ENCODE measurements at regions not wholly inside any gene's neighbourhood (a gene's known extent, or its start where the extent isn't known, plus 50 kb on each side); places are given as distances from the start of the nearest gene placed in this dataset.

GRCh38 chr6:105972440-105972839 lies 113.7 kb upstream of the PRDM1 start:
- H3K9me3 ChIP-seq (replicated peaks): peaks cover 54% of the 10 kb centered on the region
- H3K36me3 ChIP-seq: no peaks in the 10 kb centered on the region
- peaks cover 26% of the 10 kb centered on the region for H3K27me3 ChIP-seq (ENCODE audit: low read depth)
- TF ChIP-seq, protein P1, sequence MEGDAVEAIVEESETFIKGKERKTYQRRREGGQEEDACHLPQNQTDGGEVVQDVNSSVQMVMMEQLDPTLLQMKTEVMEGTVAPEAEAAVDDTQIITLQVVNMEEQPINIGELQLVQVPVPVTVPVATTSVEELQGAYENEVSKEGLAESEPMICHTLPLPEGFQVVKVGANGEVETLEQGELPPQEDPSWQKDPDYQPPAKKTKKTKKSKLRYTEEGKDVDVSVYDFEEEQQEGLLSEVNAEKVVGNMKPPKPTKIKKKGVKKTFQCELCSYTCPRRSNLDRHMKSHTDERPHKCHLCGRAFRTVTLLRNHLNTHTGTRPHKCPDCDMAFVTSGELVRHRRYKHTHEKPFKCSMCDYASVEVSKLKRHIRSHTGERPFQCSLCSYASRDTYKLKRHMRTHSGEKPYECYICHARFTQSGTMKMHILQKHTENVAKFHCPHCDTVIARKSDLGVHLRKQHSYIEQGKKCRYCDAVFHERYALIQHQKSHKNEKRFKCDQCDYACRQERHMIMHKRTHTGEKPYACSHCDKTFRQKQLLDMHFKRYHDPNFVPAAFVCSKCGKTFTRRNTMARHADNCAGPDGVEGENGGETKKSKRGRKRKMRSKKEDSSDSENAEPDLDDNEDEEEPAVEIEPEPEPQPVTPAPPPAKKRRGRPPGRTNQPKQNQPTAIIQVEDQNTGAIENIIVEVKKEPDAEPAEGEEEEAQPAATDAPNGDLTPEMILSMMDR (IDR thresholded peaks at IDR 0.05; ENCODE audit: borderline replicate concordance): no peak
- H3K27ac ChIP-seq (replicated peaks): no peak overlapping the region
- DNase-seq: no peak
- no peaks in the 10 kb centered on the region for H3K4me1 ChIP-seq
- intact Hi-C loops (cut with micrococcal nuclease): no loop called here
- H3K4me3 ChIP-seq: no peak overlapping the region

GRCh38 chr6:105968603-105969333 lies 117.4 kb upstream of the PRDM1 start:
- intact Hi-C loops (cut with micrococcal nuclease): no loop called here
- TF ChIP-seq, protein P1 (IDR thresholded peaks at IDR 0.05; ENCODE audit: borderline replicate concordance): no peak
- Histone ChIP-seq H3K9me3 (replicated peaks) (peaks cover 52% of the 10 kb centered on the region), H3K27me3 (ENCODE audit: low read depth) (no peaks in the 10 kb centered on the region), H3K27ac (replicated peaks) (no peak overlapping the region), H3K36me3 (no peaks in the 10 kb centered on the region), H3K4me3 (no peak overlapping the region), H3K4me1 (no peaks in the 10 kb centered on the region)
- no peak for DNase-seq

- Histone ChIP-seq H3K36me3 (no peaks in the 10 kb centered on the region), H3K4me3 (no peak overlapping the region), H3K4me1 (no peaks in the 10 kb centered on the region), H3K27ac (replicated peaks) (no peak overlapping the region), H3K27me3 (ENCODE audit: low read depth) (no peaks in the 10 kb centered on the region), H3K9me3 (replicated peaks) (peaks cover 45% of the 10 kb centered on the region)
- TF ChIP-seq, protein P1 (IDR thresholded peaks at IDR 0.05; ENCODE audit: borderline replicate concordance): no peak
- no peak for DNase-seq
- intact Hi-C loops (cut with micrococcal nuclease): no loop called here
Measured at GRCh38 chr6:105967917-105968602, 118.1 kb upstream of the PRDM1 start.

DNA sequence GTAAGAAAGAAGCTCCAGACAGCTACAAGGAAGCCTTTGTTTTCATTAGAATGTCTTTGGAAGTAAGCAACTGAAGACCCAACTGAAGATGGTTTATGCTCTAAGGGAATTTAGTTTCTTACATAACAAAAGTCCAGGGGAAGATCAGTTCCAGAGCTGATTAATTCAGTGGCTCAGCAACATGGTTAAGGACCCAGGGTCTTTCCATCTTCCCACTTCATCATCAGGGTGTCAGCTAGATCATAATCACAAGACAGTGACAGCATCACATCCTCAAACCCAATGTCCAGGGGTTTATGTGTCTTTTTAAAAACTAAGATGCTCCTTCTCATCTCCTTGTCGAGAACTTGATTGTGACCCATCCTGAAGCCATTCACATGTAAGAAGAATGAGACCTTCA lies 119.7 kb upstream of the PRDM1 start:
- H3K27ac ChIP-seq (replicated peaks): no peak overlapping the region
- no peaks in the 10 kb centered on the region for H3K4me1 ChIP-seq
- intact Hi-C loops (cut with micrococcal nuclease): no loop called here
- DNase-seq: no peak
- H3K4me3 ChIP-seq: no peak overlapping the region
- TF ChIP-seq, protein P1 (IDR thresholded peaks at IDR 0.05; ENCODE audit: borderline replicate concordance): no peak
- no peaks in the 10 kb centered on the region for H3K36me3 ChIP-seq
- no peaks in the 10 kb centered on the region for H3K27me3 ChIP-seq (ENCODE audit: low read depth)
- H3K9me3 ChIP-seq (replicated peaks): peaks cover 30% of the 10 kb centered on the region

- H3K4me1 ChIP-seq: no peaks in the 10 kb centered on the region
- no peak for DNase-seq
- no peak overlapping the region for H3K27ac ChIP-seq (replicated peaks)
- intact Hi-C loops (cut with micrococcal nuclease): no loop called here
- no peaks in the 10 kb centered on the region for H3K27me3 ChIP-seq (ENCODE audit: low read depth)
- no peaks in the 10 kb centered on the region for H3K36me3 ChIP-seq
- H3K4me3 ChIP-seq: no peak overlapping the region
- TF ChIP-seq, protein P1 (IDR thresholded peaks at IDR 0.05; ENCODE audit: borderline replicate concordance): no peak
- peaks cover 20% of the 10 kb centered on the region for H3K9me3 ChIP-seq (replicated peaks)
Measured at GRCh38 chr6:105964979-105965760, 121.0 kb upstream of the PRDM1 start.

Data from left ventricle myocardium inferior (tissue), 1 donor.